HCT116 (cell line): ENCODE measurements at regions not wholly inside any gene's neighbourhood (a gene's known extent, or its start where the extent isn't known, plus 50 kb on each side); places are given as distances from the start of the nearest gene placed in this dataset.

Experiments used
- ATAC-seq: fragments of 200-7000 bp; cut with Tn5 transposase; 2 replicates; pipeline ENCODE4 v1.9.1; 2020; ENCODE audit warnings: mild to moderate bottlenecking, moderate library complexity
- BruUV-seq: library from RNA; stranded (reverse); fragments of 400-500 nt; replicated peaks from 2 replicates; lab custom pipeline; 2021; lab: Mats Ljungman, UMichigan
- CTCF ChIA-PET: fragments of 300-600 bp; sonication (Branson Sonifier 250); formaldehyde crosslinking; loops from one replicate; lab custom pipeline; 2021; ENCODE audit warnings: antibody characterized with exemption; lab: Charles Lee
- POLR2A ChIA-PET: fragments of 300-600, 350-600 bp; sonication (Branson Sonifier 250); formaldehyde crosslinking; loops from one replicate; lab custom pipeline; 2021; ENCODE audit warnings: antibody characterized with exemption; lab: Charles Lee
- RAD21 ChIA-PET, 2 experiments: fragments of 300-600 bp; sonication (Branson Sonifier 250); formaldehyde crosslinking; loops; one replicate each; lab custom pipeline; 2023; ENCODE audit warnings: low total read pairs in 2 of 2; ENCODE audit not compliant: uncharacterized antibody in 2 of 2, unreplicated experiment in 2 of 2, low non-redundant PET in 1 of 2; lab: Charles Lee
- DNase-seq: peaks from one replicate; pipeline ENCODE4 v3.0.0-alpha.2; 2010; ENCODE audit warnings: low read depth, low spot score
- H2AFZ ChIP-seq: fragments of 200-600 bp; shearing (Covaris generic), sonication (generic); 2 replicates; pipeline ENCODE4 v1.6.1; 2017; ENCODE audit warnings: low read depth, mixed run types, mixed read lengths, antibody characterized with exemption, low read length; ENCODE audit not compliant: poor library complexity, severe bottlenecking
- H3K27ac ChIP-seq: 2 replicates; pipeline ENCODE4 v1.5.1; 2012; ENCODE audit warnings: low read depth, low read length
- H3K27me3 ChIP-seq: fragments of 200-600 bp; sonication (generic); 2 replicates; pipeline ENCODE4 v1.6.1; 2016; ENCODE audit warnings: mixed run types, low read length, mixed read lengths; ENCODE audit not compliant: insufficient read depth
- H3K36me3 ChIP-seq, 2 experiments: fragments of 200-500 bp in 1 of 2; fragments of 200-600 bp in 1 of 2; sonication (Bioruptor generic) in 1 of 2; sonication (generic) in 1 of 2; 2 replicates each; pipeline versions ENCODE4 v1.5.1 to v1.6.1; 2014 to 2016; ENCODE audit warnings: low read length in 2 of 2, inconsistent platforms in 1 of 2, mixed read lengths in 1 of 2, mixed run types in 1 of 2; ENCODE audit not compliant: insufficient read depth in 2 of 2, control insufficient read depth in 1 of 2
- H3K4me1 ChIP-seq, 2 experiments: fragments of 200-600 bp in 1 of 2; sonication (generic) in 1 of 2; 2 replicates each; pipeline versions ENCODE4 v1.5.1 to v1.6.1; 2012 to 2017; ENCODE audit warnings: low read length in 2 of 2, inconsistent platforms in 1 of 2, mild to moderate bottlenecking in 1 of 2, mixed read lengths in 1 of 2, mixed run types in 1 of 2, moderate library complexity in 1 of 2; ENCODE audit not compliant: insufficient read depth in 2 of 2, control insufficient read depth in 1 of 2
- H3K4me2 ChIP-seq: fragments of 200-600 bp; sonication (generic); 2 replicates; pipeline ENCODE4 v1.6.1; 2017; ENCODE audit warnings: mixed run types, low read length, mixed read lengths
- H3K4me3 ChIP-seq, 2 experiments: fragments of 200-600 bp in 1 of 2; sonication (generic) in 1 of 2; replicated peaks in 1 of 2; 2 replicates each; pipeline ENCODE4 v1.5.1; 2011 to 2016; ENCODE audit warnings: low read length in 2 of 2, control low read depth in 1 of 2, low read depth in 1 of 2, mild to moderate bottlenecking in 1 of 2, mixed read lengths in 1 of 2, mixed run types in 1 of 2
- H3K79me2 ChIP-seq: fragments of 200-600 bp; sonication (generic); 2 replicates; pipeline ENCODE4 v1.6.1; 2017; ENCODE audit warnings: mild to moderate bottlenecking, mixed run types, low read length, moderate library complexity, mixed read lengths; ENCODE audit not compliant: insufficient read depth
- H3K9ac ChIP-seq: fragments of 200-600 bp; sonication (generic); 2 replicates; pipeline ENCODE4 v1.6.1; 2016; ENCODE audit warnings: low read length, mixed read lengths
- H3K9me2 ChIP-seq: fragments of 200-600 bp; sonication (generic), shearing (Covaris generic); 2 replicates; pipeline ENCODE4 v1.6.1; 2017; ENCODE audit warnings: mixed run types, mild to moderate bottlenecking, moderate library complexity; ENCODE audit not compliant: insufficient read depth
- H3K9me3 ChIP-seq, 2 experiments: fragments of 200-500 bp in 1 of 2; fragments of 200-600 bp in 1 of 2; sonication (Bioruptor generic) in 1 of 2; sonication (generic) in 1 of 2; 2 replicates each; pipeline ENCODE4 v1.6.1; 2014 to 2017; ENCODE audit warnings: low read length in 2 of 2, mixed read lengths in 2 of 2, inconsistent platforms in 1 of 2, low read depth in 1 of 2, mild to moderate bottlenecking in 1 of 2, mixed run types in 1 of 2, moderate library complexity in 1 of 2; ENCODE audit not compliant: control insufficient read depth in 1 of 2, insufficient read depth in 1 of 2
- H4K20me1 ChIP-seq: fragments of 200-600 bp; sonication (generic), shearing (Covaris generic); 2 replicates; pipeline ENCODE4 v1.6.1; 2017; ENCODE audit warnings: mixed run types, mild to moderate bottlenecking, moderate library complexity; ENCODE audit not compliant: insufficient read depth
- CBX3 ChIP-seq: IDR thresholded peaks from 2 replicates; pipeline ENCODE4 v1.6.1; 2012; ENCODE audit warnings: low read depth
- FOSL1 ChIP-seq: IDR thresholded peaks from 2 replicates; pipeline ENCODE4 v1.6.1; 2012; ENCODE audit warnings: low read depth
- SIN3A ChIP-seq: IDR thresholded peaks from 2 replicates; pipeline ENCODE4 v1.6.1; 2012; ENCODE audit warnings: low read depth
- intact Hi-C: fragments of 100-400 bp; cut with micrococcal nuclease; formaldehyde crosslinking; loops from 2 replicates; pipeline ENCODE4 v1.10.0; 2022
- TF ChIP-seq, protein P1 (sequence below): IDR thresholded peaks from 2 replicates; pipeline ENCODE4 v1.6.1; 2012; ENCODE audit warnings: low read depth
- TF ChIP-seq, protein P2 (sequence below): IDR thresholded peaks from 2 replicates; pipeline ENCODE4 v1.6.1; 2011; ENCODE audit warnings: mild to moderate bottlenecking, low read length, moderate library complexity; ENCODE audit not compliant: insufficient replicate concordance; ENCODE audit errors: extremely low read depth
- TF ChIP-seq, protein P3 (sequence below): IDR thresholded peaks from 2 replicates; pipeline ENCODE4 v1.6.1; 2012
- TF ChIP-seq, protein P4 (sequence below), 3 experiments: fragments of 200-600 bp in 1 of 3; sonication (generic) in 1 of 3; IDR thresholded peaks in 2 of 3; conservative IDR thresholded peaks in 1 of 3; 2 replicates each; pipeline ENCODE4 v1.5.1; 2012 to 2017; ENCODE audit warnings: low read depth in 2 of 3, low read length in 2 of 3, antibody characterized with exemption in 1 of 3, borderline replicate concordance in 1 of 3, control low read depth in 1 of 3, mild to moderate bottlenecking in 1 of 3, mixed read lengths in 1 of 3, mixed run types in 1 of 3, moderate library complexity in 1 of 3; ENCODE audit not compliant: insufficient read depth in 1 of 3
- TF ChIP-seq, protein P5 (sequence below): IDR thresholded peaks from 2 replicates; pipeline ENCODE4 v1.6.1; 2012

DNA sequence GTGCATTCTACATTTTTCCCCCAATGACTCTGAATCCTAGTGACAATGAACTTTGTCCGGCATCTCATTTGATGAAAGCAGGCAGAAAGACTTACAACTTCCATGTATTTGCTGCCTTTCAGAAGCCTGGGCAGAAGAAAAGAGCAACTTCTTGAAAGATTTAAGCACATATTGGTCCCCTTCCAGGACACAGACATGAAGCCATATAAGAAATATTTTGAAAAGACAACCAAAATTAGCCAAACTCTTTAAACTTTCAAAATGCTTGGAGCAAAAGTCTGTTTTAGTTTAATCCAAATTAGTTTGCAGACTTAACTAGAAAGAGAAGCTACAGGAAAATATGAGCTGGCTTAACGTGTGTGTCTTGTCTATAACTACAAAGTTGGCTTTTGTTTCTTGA, 492.5 kb downstream of the NR4A2 start:
- Histone ChIP-seq H3K9me3 (no peaks in the 10 kb centered on the region), H3K27ac (no peak overlapping the region), H3K36me3 (no peaks in the 10 kb centered on the region), H3K27me3 (no peaks in the 10 kb centered on the region), H3K4me2 (no peak overlapping the region), H3K4me3 (no peak overlapping the region), H4K20me1 (no peaks in the 10 kb centered on the region), H3K79me2 (no peaks in the 10 kb centered on the region), H3K9me2 (no peaks in the 10 kb centered on the region), H3K9ac (no peak overlapping the region), H3K4me1 (no peaks in the 10 kb centered on the region), H2AFZ (no peak overlapping the region)
- intact Hi-C loops, result no loop called here
- DNase-seq (no peak), ATAC-seq (no peak)
- BruUV-seq, result no TSS peak
- ChIA-PET POLR2A (no interaction called here), RAD21 (no interaction called here), CTCF (no interaction called here)
- TF ChIP-seq SIN3A, result no peak
- no peak for TF ChIP-seq FOSL1
- TF ChIP-seq, protein P1, sequence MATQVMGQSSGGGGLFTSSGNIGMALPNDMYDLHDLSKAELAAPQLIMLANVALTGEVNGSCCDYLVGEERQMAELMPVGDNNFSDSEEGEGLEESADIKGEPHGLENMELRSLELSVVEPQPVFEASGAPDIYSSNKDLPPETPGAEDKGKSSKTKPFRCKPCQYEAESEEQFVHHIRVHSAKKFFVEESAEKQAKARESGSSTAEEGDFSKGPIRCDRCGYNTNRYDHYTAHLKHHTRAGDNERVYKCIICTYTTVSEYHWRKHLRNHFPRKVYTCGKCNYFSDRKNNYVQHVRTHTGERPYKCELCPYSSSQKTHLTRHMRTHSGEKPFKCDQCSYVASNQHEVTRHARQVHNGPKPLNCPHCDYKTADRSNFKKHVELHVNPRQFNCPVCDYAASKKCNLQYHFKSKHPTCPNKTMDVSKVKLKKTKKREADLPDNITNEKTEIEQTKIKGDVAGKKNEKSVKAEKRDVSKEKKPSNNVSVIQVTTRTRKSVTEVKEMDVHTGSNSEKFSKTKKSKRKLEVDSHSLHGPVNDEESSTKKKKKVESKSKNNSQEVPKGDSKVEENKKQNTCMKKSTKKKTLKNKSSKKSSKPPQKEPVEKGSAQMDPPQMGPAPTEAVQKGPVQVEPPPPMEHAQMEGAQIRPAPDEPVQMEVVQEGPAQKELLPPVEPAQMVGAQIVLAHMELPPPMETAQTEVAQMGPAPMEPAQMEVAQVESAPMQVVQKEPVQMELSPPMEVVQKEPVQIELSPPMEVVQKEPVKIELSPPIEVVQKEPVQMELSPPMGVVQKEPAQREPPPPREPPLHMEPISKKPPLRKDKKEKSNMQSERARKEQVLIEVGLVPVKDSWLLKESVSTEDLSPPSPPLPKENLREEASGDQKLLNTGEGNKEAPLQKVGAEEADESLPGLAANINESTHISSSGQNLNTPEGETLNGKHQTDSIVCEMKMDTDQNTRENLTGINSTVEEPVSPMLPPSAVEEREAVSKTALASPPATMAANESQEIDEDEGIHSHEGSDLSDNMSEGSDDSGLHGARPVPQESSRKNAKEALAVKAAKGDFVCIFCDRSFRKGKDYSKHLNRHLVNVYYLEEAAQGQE, result no peak
- TF ChIP-seq, protein P2, sequence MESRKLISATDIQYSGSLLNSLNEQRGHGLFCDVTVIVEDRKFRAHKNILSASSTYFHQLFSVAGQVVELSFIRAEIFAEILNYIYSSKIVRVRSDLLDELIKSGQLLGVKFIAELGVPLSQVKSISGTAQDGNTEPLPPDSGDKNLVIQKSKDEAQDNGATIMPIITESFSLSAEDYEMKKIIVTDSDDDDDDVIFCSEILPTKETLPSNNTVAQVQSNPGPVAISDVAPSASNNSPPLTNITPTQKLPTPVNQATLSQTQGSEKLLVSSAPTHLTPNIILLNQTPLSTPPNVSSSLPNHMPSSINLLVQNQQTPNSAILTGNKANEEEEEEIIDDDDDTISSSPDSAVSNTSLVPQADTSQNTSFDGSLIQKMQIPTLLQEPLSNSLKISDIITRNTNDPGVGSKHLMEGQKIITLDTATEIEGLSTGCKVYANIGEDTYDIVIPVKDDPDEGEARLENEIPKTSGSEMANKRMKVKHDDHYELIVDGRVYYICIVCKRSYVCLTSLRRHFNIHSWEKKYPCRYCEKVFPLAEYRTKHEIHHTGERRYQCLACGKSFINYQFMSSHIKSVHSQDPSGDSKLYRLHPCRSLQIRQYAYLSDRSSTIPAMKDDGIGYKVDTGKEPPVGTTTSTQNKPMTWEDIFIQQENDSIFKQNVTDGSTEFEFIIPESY, result no peak
- no peak for TF ChIP-seq CBX3
- TF ChIP-seq, protein P3, sequence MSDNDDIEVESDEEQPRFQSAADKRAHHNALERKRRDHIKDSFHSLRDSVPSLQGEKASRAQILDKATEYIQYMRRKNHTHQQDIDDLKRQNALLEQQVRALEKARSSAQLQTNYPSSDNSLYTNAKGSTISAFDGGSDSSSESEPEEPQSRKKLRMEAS, result no peak
- TF ChIP-seq, protein P4, sequence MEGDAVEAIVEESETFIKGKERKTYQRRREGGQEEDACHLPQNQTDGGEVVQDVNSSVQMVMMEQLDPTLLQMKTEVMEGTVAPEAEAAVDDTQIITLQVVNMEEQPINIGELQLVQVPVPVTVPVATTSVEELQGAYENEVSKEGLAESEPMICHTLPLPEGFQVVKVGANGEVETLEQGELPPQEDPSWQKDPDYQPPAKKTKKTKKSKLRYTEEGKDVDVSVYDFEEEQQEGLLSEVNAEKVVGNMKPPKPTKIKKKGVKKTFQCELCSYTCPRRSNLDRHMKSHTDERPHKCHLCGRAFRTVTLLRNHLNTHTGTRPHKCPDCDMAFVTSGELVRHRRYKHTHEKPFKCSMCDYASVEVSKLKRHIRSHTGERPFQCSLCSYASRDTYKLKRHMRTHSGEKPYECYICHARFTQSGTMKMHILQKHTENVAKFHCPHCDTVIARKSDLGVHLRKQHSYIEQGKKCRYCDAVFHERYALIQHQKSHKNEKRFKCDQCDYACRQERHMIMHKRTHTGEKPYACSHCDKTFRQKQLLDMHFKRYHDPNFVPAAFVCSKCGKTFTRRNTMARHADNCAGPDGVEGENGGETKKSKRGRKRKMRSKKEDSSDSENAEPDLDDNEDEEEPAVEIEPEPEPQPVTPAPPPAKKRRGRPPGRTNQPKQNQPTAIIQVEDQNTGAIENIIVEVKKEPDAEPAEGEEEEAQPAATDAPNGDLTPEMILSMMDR (IDR thresholded peaks at IDR 0.05 in 2 of 3, conservative IDR thresholded peaks at IDR 0.05 in 1 of 3; ENCODE audit: borderline replicate concordance in 1 of 3, insufficient read depth in 1 of 3, low read depth in 2 of 3, low read length in 2 of 3), result no peak
- TF ChIP-seq, protein P5, sequence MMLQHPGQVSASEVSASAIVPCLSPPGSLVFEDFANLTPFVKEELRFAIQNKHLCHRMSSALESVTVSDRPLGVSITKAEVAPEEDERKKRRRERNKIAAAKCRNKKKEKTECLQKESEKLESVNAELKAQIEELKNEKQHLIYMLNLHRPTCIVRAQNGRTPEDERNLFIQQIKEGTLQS, result no peak
